AML-193 (cell line): ENCODE measurements at regions not wholly inside any gene's neighbourhood (a gene's known extent, or its start where the extent isn't known, plus 50 kb on each side); places are given as distances from the start of the nearest gene placed in this dataset.

Experiments used
- DNase-seq, 2 experiments: peaks; one replicate each; lab custom pipeline; 2025; lab: John Stamatoyannopoulos, UW

DNA sequence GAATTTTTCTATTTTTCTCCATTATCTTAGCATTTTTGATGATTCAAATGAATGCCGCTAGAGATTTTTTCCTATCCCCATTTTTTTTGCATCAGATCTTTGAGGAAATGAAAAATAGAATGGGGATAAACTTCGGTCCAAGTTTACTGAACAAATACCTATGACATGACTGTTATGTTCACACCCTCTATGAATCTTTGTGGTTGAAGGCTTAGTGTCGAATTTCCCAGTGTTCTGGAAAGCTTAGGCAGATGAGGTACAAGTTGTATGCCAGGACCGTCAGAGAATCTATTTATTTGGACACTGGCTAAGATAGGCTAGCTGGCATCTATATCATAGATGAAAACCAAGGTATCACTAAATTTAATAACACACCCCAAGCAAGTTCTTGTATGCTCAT lies 123.4 kb downstream of the SPCS3 start:
- DNase-seq, result no peak

DNA sequence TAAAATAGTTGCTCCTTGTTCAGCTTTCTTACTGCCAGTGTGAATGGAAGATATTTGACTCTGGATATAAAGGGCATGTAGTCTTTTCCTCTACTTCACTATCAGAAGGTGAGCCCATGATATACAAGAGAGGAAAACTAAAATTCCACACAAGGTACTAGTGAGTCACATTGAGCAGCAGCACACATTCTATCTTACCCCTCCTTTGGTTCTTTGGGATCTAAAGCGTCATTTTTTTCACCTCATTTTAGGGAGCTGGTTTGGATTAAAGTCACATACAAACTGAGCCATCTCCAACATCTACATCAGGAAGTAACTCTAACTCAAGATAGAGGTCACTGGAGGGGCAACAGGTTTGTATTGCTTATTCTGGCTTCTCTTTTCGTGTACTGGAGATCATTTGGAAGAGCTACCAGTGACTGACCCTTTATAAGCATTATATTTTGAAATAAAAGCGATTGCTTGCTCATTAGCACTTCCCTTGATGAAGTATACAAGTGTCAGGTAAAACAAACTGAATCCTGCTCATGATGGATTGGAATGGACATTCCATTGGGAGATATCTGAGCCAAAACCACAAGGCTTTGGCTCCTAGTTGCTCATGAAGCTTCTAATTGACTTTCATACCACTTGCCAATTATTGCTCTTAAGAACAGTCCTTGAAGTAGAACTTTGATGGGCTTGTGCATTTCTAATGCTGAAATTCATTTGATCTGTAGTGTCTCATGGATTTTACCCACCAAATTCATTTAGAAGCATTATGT lies 124.1 kb downstream of the SPCS3 start:
- no peak for DNase-seq

DNA sequence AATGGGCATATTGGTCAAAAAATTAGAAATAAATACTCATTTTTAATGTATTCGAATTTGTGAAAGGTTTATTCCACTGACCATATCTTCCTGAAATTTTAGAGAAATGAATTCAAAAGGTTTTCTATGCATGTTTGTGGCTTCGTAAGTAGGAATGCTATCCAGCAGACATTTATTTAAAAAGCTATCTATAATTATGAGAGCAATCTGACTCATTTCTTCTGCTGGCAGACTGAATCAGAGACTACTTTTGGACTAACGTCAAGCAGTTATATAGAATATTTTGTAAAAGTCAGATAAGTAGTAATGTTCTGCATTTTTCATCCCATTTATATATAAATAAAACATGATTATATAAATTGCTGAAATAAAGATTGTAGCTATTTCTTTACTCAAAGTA lies 125.0 kb downstream of the SPCS3 start:
- no peak for DNase-seq

DNA sequence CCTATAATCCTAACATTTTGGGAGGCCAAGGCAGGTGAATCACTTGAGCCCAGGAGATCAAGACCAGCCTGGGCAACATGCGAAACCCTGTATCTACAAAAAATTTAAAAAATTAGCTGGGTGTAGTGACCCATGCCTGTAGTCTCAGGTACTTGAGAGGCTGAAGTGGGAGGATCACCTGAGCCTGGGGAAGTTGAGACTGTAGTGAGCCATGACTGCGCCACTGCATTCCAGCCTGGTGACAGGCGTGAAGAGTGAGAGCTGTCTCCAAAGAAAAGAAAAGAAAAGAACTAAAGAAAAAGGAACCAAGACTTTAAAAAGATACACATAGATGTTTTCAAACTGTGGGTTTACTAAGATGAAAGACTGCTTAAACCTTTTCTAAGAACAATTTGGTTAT lies 129.0 kb downstream of the SPCS3 start:
- no peak for DNase-seq

DNA sequence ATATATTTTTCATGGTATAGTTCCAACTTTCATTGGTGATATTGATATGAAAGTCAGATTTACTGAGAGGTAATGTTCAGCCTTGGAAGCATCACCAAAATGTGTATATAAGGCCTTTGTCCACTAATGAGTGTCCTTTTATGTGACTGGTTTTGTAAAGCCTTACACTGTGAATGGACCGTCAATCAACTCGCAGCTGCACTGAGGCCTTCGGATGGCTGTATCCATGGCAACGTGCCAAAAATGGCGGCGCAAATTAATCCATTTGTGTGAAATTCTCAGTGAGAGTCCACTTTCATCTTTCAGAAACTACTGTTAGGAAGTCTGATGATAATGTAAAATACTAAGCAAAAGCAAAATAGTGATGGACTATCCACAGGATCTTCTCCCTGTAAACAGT lies 131.7 kb downstream of the SPCS3 start:
- DNase-seq, result no peak

DNA sequence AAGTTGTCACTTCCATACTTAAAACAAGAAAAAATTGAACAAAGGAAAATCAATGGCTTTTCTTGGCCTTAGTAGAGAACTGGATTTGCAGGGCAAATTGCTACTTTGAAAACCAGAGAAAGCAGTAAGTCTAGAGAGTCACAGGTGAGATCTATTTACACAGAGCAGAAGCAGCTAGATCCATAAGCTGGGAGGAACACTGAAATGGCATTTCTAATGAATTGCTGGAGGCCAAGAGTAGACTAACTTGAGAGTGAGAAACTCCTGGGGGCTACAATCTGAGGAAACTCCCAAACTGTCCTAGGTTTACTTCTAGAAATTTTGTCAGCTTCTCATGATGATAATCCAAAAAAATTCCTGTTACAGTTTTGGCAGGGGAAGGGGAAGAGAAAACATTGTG lies 133.3 kb downstream of the SPCS3 start:
- DNase-seq, result no peak

DNA sequence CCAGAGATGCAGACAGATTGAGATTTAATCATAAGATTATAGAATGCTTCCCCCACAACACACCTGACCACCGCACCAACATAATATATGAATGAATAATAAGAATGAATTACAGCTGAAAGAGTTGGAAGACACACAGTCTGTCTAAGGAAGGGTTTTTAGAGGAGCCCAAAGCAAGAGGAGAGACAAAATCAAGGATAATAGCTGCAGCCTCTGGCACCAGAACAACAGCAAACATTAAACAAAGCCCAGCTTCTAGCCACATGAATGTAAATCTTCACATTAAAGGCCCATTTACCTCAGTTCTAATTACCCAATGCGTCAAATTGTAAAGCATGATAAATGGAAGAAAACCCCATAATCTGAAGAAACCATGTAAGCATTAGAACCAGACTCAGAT lies 133.9 kb downstream of the SPCS3 start:
- DNase-seq, result no peak

DNA sequence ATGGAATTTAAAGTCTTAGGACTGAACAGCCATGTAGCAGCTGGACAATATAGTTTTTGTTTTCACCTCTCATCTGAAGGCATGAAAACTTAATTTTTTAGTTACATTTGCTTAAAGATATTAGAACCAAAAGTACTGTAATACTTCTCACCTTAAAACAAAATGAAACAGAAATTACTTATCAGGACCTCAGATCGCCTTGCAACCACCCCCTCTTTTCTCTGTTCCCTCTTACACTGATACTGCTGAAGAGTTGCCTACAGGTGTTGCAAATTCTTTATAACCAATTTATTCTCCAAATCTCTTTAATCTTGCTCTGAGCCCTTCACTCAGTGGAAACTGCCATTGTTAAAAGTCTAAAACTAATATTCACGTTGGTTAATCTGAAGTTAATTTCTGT lies 145.0 kb downstream of the SPCS3 start:
- DNase-seq, result no peak

DNA sequence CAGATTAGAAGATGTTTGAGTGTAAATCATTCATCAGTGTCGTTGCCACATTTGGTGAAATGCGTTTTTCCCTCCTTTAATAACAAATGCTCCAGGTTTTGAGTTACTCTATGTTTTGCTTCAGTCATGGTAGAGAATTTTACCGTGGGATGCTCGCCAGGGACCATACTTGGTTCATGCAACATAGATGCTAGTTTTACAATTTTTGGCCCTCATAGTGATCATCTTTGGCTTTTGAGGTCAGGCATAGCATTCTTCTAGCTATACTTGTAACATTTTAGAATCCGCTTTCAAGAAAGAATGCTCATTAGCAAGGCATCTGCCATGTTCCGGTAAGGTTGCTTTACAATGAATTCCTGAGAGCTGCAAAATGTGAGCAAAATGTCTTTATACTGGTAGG lies 147.2 kb downstream of the SPCS3 start:
- DNase-seq, result no peak

DNA sequence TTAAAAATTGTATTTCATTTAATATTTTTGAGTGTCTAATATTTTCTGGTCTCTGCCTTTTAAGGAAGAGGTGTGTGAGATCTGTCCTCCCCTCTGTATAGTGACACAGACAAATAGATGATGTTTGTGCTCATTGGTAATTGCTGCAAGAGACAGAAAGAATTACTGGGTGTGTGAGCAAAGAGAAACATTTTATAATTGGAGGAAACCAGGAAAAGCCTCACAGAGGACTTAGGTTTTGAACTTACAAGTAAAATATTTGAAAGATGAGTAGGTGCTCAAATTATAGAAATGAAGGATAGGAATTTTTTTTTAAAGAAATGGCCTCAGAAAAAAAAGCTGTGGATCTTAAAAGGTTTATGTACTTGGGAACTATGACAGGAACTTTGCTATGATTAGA lies 149.8 kb downstream of the SPCS3 start:
- no peak for DNase-seq

DNA sequence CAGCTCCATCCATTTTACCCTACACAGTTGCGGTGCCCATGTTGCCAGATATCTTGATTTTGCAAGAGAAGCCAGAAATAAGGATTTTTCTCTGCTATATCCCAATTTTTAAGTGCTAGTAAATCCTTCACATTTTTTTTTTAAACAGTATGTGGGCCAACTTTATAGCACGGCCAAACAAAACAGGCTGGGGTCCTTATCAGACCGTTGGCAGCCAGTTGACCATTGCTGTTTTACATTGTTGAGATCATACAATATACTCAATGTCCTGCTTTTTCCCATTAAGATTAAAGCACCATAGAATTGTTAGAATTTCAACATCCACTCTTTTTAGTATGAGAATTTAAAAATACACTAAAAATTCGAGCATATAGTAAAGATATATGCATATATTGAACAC lies 150.9 kb downstream of the SPCS3 start:
- no peak for DNase-seq

DNA sequence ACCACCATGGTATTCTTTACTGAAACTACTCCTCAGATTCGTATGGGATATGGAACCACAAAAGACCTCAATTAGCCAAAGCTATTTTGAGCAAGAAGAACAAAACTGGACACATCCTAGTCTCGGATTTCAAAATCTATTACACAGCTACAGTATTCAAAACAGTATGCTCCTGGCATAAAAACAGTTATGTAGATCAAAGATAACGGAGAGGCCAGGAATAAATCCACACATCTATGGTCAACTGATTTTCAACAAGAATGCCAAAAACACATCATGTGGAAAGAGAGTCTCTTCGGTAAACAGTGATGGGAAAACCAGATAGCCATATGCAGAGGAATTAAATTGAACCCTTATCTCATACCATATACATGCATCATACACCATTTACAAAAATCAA lies 155.3 kb downstream of the SPCS3 start:
- DNase-seq, result no peak

DNA sequence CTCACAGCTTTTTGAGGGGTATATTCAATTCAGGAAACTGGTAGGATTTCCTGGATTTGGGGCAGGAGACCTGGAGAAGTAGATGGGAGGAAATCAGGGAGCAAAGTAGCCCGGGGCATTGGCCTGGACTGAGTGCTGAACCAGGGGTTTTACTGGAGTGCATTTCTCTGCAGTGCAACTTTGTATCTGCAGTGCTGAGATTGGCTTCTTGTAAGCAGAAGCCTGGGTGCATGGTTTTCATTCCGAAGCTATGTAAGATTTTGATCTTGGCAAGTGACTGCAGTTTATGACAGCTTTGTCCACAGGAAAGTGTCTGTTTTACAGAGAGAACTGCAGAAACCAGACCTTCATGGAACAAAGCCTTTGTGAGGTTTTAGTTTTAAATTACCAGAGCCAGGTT lies 158.3 kb downstream of the SPCS3 start:
- no peak for DNase-seq

DNA sequence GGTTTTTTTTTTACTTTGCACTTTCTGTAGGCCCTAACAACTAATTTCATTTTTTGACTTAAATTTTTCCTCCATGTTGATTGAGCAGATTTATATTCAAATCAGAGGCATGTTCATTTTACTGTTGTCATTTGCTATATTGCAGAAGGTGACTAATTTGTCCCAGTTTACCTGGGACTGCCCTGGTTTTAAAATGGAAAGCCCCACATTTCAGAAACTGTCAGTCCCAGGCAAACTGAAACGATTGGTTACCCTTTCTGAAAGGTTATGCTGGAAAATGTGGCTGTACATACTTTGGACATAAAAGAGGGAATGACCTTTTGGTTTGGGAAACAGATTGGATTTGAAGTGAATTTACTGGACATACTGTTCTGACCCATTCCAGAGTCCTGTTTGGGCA lies 160.0 kb downstream of the SPCS3 start:
- DNase-seq, result no peak

DNA sequence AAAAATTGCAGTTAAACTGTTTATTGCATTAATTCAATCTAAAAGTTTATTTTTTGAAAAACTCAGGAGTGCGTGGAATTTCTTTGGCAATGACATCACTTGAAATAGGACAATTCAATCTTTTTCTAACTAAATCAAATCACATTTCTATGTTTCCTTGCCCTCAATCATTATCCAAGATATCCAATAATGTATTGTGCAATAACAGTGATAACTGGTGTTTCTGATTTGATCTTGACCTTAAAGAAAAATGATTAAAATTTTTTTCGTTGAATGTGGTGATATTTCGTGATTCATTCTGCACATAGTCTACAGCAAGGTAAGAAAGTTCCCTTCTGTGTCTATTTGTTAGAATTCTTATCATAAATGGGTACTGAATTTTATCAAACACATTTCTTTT lies 163.2 kb downstream of the SPCS3 start:
- DNase-seq, result no peak

DNA sequence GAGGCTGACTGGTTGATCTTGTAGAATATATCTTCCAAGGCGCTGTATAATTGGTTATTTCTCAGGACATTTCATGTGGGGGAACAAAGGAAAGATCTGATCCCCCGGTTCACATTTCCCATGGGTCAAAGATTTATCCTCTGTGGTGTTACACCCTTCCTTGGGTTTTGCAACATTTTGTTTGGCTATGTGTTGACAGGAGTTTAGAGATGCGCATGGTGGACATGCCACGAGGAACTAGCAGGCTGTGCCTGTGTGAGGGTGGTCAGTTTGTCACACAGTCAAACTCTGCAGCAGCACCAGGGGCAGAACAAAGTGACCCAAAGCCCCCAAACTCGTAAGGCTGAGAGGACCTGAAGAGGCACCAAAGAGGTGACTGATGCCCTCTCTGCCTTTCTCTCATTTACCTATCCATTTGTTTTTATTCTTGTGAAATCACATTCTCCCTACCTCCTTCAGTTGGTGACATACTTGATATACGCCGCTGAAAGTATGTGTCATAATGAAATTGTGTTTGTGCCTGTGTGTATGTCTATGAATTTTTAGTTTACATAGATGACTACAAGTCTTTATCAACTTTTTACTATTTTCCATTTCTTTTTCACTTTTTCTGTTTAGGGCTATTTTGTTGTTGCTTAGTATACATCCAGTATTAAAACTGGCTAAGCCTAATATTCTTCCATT lies 164.7 kb downstream of the SPCS3 start:
- DNase-seq, result no peak

DNA sequence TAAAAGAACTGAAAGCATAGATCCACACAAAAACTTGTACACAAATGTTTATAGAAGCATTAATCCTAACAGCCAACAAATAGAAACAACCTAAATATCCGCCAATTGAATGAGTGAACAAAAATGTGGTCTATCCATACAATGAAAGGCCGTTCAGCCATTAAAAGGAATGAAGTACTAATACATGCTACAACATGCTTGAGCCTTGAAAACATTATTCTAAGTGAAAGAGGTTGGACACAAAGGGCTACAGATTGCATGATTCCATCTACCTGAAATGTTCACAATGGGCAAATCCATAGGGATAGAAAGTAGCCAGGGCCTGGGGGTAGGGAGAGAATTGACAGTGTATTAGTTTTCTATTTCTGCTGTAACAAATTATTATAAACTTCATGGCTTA lies 169.2 kb downstream of the SPCS3 start:
- DNase-seq, result no peak

DNA sequence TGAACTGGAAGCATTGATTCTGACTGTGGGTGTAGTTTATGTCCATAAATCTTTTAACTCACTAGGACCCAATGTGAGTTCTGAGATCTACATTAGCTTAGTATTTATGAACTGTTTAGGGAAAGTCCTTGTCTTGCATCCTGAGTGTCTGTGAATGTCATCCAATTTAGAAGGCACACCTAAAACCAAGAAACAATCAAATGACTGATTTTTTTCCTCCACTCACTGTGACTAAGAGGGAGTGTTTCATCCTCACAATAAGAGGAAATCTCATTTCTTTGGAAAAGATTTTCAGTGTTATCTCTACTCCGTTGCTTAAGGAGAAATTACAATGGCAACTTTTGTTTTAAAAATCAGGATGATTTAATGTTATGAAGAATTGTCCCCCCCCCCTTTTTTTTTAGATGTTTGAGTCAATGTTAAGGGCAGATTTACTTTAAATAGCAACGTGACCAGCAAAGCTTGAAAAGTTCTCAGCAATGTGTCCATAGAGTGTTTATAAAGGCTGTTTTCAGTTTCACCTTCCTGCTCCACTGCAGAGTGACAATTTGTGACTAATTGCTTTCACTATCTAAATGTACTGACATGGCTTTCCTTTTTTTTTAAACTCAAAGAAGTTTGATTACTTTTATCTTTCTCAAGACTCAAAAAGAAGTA lies 173.0 kb downstream of the SPCS3 start:
- DNase-seq, result no peak

DNA sequence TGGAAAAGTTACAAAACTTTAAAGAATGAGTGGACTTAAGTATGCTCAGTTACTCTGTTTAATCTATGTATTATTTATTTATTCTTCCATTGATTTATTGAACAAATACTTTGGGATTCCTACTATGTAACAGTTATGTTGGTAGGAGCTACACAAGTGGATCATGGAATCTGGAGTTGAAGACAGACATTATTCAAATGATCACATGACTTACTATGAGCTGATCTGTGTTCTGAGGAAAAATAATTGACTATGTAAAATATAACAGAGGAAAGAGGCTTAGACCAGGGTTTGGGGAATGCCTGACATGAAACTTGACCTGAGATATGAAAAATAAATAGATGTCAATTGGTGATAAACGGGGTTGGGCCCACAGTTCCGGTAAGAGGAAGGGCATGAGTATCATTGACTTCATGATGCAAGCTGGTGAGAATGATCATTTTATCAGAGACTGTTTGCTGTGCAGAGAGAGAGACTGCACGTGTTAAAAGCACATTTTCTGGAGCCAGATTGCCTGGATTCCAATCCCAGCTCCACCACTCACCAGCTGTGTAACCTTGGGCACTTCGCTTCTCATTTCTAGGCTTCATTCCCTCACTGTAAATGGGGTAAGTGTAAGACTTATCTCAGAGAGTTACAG lies 179.0 kb downstream of the SPCS3 start:
- DNase-seq, result no peak

DNA sequence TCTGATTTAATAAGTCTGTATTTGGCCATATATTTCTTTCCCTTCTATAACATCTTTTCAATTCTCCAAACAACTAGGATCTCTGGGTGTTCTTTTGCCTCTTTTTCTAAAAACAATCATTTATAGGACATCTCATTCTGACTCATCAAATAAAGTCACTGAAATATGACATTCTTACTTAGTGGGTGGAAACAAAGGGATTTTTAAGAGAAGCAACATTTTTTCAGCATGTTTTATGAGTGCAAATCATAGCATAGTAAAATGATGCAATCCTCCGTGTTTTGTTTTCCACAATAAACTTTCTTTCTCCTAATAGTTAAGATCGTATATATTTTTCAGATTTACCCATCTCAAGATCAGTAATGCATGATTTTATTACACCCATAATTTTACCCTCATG lies 179.8 kb downstream of the SPCS3 start:
- DNase-seq, result no peak

DNA sequence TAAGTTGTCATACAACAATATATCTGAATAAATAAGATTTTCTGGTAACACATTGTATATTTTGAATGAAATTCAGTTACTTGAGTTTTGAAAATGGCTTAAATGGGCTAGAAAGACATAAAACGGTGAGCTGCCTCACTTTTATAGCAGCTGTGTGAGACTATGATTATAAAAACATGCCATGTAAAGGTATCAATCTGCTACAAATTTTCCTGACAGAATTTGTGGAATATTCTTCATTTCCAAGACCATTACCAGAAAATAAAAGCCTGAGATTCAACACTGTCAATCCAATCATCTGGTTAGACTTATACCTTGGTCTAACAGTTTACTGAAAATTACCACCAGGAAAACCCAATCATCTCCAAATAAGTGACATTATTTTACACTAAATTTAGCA lies 181.1 kb downstream of the SPCS3 start:
- no peak for DNase-seq

DNA sequence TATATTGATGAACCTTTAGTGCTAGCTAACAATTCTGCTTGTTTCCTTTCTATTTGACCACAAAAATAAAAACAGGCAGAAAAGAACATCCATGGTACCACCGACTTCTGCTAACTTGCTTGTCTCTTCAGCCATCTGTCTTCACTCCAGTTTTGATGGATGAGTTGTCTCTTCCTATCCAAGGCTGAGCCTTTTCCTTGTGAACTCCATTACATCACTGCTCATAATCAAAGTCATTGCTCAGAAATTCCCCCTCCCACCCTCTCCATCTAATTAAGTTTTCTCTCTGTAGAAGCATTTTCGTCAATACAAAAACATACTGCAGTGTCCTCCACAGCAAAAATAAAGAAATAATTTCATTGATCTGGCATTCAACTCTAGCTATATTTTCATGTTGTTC lies 184.4 kb downstream of the SPCS3 start:
- no peak for DNase-seq
